ENCODE measurements at regions not wholly inside any gene's neighbourhood (a gene's known extent, or its start where the extent isn't known, plus 50 kb on each side); places are given as distances from the start of the nearest gene placed in this dataset.

DNA sequence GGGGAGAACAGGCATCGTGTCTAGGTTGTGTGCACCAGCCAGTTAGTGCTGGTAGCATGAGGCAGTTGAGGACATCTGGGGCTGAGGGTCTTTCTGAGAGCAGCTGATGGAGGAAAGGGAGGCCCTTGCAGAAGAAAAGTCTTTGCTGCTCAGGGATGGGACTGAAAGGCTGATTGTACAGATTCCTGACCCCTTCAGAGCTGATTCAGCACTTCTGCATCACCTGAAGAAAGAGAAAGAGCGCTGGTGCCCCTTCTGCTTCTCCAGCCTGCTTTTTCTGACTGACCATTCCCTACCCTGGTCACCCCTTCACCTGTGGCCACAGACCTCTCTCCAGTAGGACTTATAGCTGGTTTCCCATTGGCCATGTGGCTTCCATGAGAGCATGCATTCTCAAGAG, 476.2 kb downstream of the TSHZ3 start:
- DNase-seq (ENCODE audit: low read depth), result no peak
- TF ChIP-seq, protein P1, sequence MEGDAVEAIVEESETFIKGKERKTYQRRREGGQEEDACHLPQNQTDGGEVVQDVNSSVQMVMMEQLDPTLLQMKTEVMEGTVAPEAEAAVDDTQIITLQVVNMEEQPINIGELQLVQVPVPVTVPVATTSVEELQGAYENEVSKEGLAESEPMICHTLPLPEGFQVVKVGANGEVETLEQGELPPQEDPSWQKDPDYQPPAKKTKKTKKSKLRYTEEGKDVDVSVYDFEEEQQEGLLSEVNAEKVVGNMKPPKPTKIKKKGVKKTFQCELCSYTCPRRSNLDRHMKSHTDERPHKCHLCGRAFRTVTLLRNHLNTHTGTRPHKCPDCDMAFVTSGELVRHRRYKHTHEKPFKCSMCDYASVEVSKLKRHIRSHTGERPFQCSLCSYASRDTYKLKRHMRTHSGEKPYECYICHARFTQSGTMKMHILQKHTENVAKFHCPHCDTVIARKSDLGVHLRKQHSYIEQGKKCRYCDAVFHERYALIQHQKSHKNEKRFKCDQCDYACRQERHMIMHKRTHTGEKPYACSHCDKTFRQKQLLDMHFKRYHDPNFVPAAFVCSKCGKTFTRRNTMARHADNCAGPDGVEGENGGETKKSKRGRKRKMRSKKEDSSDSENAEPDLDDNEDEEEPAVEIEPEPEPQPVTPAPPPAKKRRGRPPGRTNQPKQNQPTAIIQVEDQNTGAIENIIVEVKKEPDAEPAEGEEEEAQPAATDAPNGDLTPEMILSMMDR (conservative IDR thresholded peaks at IDR 0.05; ENCODE audit: low read depth, low read length), result no peak
- no peak overlapping the region for H3K4me3 ChIP-seq (ENCODE audit: low read length)

DNA sequence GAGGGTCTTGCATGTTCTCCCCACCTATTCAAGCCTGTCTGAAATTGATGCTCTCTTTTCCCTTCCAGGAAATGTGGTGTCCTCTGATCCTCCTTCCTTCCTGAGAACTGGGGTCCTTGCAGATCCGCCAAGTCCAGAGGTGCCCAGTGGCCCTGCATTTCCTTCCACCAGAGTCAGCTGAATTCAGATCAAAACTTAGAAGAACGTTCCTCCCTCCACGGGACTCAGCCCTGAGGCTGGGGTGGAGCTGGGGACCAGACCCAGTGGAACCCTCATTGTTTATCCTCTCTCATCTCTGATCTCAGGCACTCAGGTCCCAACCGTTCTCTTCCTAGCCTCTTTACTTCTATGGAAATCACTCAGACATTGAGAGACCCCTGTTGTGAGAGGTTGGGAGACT, 477.3 kb downstream of the TSHZ3 start:
- no peak for DNase-seq (ENCODE audit: low read depth)
- no peak overlapping the region for H3K4me3 ChIP-seq (ENCODE audit: low read length)
- TF ChIP-seq, protein P1 (conservative IDR thresholded peaks at IDR 0.05; ENCODE audit: low read depth, low read length), result no peak

DNA sequence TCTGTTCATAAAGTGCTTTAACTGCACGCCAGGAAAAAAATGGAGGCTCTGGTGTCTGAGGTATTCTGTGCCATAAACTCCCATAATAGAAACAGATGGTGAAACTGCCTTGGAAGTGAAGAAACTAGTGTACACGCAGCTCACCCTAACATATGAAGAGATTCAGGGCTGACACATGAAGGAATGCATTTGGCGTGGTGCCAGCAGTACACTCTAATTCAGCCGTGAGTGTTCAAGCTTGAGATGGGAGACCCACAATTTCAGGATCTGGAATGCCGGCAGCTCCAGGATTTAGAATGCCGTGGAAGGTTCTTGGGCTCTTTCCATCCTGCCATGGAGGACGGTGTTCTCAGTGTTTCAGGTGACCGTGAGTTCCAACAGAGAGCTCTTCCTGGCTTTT, 478.4 kb downstream of the TSHZ3 start:
- H3K4me3 ChIP-seq (ENCODE audit: low read length), result no peak overlapping the region
- TF ChIP-seq, protein P1 (conservative IDR thresholded peaks at IDR 0.05; ENCODE audit: low read depth, low read length), result no peak
- no peak for DNase-seq (ENCODE audit: low read depth)

DNA sequence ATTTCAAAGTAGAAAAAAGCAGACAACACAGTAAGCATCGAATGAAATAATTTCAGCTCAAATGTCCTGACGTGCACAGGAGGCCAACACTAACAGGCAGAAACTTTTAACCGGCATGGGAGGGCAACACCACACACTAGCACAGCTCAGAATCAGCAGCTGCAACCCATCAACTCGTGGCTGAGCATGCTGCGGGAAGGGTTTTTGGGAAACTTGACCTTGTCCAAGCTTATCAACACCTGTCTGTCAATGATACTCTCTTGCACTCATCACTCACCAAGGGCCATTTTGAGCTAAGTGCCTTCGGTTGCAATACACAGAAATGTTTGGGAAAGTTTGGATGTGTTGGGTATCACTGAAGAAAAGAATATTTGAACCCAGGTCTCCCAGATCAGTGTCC, 483.7 kb downstream of the TSHZ3 start:
- TF ChIP-seq, protein P1 (conservative IDR thresholded peaks at IDR 0.05; ENCODE audit: low read depth, low read length), result no peak
- H3K4me3 ChIP-seq (ENCODE audit: low read length), result no peak overlapping the region

DNA sequence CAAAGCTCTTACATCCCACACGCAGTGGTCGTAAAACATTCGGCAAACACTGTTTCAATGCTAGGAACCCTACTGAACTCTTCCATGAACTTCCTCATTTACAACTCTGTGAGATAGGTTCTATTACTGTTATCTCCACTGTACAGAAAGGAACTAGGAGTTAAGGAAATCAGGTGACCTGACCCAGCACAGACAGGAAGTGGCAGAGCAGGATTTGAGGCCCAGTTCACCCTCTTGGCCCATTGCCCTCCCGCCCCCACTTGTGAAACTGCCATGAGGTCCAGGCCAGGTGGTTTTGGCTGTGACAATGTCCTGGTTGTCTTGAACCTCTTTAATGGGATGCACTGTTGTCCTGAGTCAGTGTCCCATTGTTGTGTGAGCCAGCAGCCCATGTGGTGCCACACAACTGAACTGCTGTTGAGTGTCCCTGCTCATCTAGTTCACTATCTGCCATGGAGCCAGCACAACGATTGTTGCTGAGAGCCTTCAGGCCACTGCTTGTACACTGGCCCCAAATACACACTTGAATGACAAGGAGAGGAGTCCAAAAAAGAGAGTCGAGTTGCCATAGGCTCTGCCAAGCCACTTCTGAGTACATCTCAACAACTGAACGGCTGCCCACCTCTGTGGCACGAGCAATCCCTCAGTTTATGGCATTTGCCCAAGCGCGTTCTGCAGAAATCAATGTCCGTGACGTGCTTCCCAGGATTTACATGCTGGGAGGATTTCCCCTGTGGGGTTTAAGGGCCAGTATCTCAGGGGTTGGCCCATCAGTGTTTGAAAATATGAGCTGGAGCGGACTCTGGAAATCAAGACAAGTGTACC, 484.6 kb downstream of the TSHZ3 start:
- TF ChIP-seq, protein P1 (conservative IDR thresholded peaks at IDR 0.05; ENCODE audit: low read depth, low read length), result no peak
- H3K4me3 ChIP-seq (ENCODE audit: low read length), result no peak overlapping the region
- no peak for DNase-seq (ENCODE audit: low read depth)

More for the DNA sequence above, 483.7 kb downstream of the TSHZ3 start:
- DNase-seq (ENCODE audit: low read depth), result no peak

DNA sequence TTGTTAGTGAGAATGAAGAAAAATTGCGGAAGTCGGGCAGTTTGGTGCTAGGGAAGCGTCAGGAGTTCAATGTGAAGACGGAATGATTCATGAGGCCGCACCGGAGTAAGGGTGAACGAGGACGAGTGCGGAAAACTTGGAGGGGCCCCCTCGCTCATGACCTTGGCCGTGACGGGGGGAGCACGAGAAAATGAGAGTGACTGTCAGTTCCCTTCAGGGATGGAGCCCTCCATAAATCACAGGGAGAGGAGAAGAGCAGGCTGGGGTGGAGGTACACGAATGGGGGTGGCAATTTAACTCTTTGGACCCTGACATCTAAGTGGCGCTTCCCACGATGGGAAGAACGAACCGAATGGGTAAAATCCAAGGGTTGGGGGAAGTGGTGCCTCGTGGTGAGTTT, 486.4 kb downstream of the TSHZ3 start:
- DNase-seq (ENCODE audit: low read depth), result no peak
- TF ChIP-seq, protein P1 (conservative IDR thresholded peaks at IDR 0.05; ENCODE audit: low read depth, low read length), result no peak
- no peak overlapping the region for H3K4me3 ChIP-seq (ENCODE audit: low read length)

DNA sequence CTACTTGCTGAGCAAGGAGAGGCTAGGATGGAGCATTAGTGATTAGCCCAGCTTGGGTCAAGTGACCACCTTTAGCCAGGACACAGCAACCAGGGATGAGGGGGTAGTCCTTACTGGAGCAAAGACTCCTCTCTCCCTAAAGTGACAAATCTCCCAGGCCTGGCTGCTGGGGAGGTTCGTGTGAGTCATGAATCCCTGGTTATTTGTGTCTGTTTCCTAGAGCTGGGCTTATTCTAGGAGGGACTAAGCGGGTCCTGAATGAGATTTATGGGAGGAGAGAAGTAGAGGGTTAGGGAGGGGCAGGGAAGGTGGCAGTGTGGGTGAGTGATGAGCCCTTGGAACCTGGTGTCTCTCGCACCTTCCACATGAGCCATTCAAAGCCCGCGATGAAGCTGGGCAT, 487.3 kb downstream of the TSHZ3 start:
- DNase-seq (ENCODE audit: low read depth), result no peak
- H3K4me3 ChIP-seq (ENCODE audit: low read length), result no peak overlapping the region
- TF ChIP-seq, protein P1 (conservative IDR thresholded peaks at IDR 0.05; ENCODE audit: low read depth, low read length), result no peak
